ENCODE measurements at regions not wholly inside any gene's neighbourhood (a gene's known extent, or its start where the extent isn't known, plus 50 kb on each side); places are given as distances from the start of the nearest gene placed in this dataset.

DNA sequence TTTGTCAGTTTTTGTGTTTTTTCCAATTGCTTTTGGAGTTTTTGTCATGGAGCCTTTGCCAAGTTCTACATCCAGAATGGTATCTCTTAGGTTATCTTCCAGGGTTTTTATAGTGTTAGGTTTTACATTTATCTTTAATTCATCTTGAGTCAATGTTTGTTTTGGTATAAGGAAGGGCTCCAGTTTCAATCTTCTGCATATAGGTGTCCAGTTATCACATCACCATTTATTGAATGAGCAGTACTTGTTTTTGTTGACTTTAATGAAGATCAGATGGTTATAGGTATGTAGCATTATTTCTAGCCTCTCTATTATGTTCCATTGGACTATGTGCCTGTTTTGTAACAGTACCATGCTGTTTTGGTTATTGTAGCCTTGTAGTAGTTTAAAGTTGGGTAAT, 1233.1 kb downstream of the PLA2G4A start:
- Mint-ChIP-seq H3K36me3 (ENCODE audit: low read depth) (no peaks in the 10 kb centered on the region), H3K9me3 (peaks cover 27% of the 10 kb centered on the region), H3K27me3 (no peaks in the 10 kb centered on the region), H3K4me3 (no peak overlapping the region), H3K27ac (no peak overlapping the region), H3K4me1 (ENCODE audit: low read depth) (no peaks in the 10 kb centered on the region)
- Histone ChIP-seq H3K36me3 (ENCODE audit: insufficient read depth, low read length) (no peaks in the 10 kb centered on the region), H3K4me1 (ENCODE audit: insufficient read depth, low read length) (no peaks in the 10 kb centered on the region), H3K9me3 (ENCODE audit: control insufficient read depth in 1 of 2, insufficient read depth in 1 of 2, low read length in 2 of 2) (peaks cover 0 to 5% of the 10 kb centered on the region in 2 experiments), H3K27ac (ENCODE audit: low read depth in 1 of 2, low read length in 2 of 2) (no peak overlapping the region), H3K27me3 (ENCODE audit: control insufficient read depth in 1 of 2, insufficient read depth in 2 of 2, low read length in 2 of 2) (no peaks in the 10 kb centered on the region), H3K4me3 (ENCODE audit: low read length) (no peak overlapping the region)
- POLR2A ChIA-PET: no interaction called here
- CTCF ChIA-PET: no interaction called here
- DNase-seq (no peak), ATAC-seq (ENCODE audit: poor library complexity) (no peak)
- TF ChIP-seq, protein P1, sequence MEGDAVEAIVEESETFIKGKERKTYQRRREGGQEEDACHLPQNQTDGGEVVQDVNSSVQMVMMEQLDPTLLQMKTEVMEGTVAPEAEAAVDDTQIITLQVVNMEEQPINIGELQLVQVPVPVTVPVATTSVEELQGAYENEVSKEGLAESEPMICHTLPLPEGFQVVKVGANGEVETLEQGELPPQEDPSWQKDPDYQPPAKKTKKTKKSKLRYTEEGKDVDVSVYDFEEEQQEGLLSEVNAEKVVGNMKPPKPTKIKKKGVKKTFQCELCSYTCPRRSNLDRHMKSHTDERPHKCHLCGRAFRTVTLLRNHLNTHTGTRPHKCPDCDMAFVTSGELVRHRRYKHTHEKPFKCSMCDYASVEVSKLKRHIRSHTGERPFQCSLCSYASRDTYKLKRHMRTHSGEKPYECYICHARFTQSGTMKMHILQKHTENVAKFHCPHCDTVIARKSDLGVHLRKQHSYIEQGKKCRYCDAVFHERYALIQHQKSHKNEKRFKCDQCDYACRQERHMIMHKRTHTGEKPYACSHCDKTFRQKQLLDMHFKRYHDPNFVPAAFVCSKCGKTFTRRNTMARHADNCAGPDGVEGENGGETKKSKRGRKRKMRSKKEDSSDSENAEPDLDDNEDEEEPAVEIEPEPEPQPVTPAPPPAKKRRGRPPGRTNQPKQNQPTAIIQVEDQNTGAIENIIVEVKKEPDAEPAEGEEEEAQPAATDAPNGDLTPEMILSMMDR (IDR thresholded peaks at IDR 0.05): no peak
- intact Hi-C loops (cut with DNase I, micrococcal nuclease): no loop called here

DNA sequence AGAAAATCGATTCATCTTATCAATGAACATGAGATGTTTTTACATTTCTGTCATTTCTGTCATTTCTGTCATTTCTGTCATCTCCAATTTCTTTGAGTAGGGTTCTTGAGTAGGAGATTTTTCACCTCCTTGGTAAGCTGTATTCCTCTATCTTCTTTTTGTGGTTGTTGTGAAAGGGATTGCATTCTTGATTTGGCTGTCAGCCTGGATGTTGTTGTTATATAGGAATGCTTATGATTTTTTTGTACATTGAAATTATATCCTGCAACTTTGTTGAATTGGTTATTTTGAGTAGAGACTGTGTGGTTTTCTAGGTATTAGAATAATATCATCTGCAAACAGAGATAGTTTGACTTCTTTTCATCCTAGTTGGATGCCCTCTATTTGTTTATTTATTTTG, 1233.7 kb downstream of the PLA2G4A start:
- H3K4me1 ChIP-seq (ENCODE audit: insufficient read depth, low read length): no peaks in the 10 kb centered on the region
- H3K36me3 Mint-ChIP-seq (ENCODE audit: low read depth): no peaks in the 10 kb centered on the region
- POLR2A ChIA-PET: no interaction called here

GRCh38 chr1:188065917-188066316, 1237.2 kb downstream of the PLA2G4A start:
- Mint-ChIP-seq H3K4me3 (no peak overlapping the region), H3K36me3 (ENCODE audit: low read depth) (no peaks in the 10 kb centered on the region), H3K4me1 (ENCODE audit: low read depth) (no peaks in the 10 kb centered on the region), H3K27ac (no peak overlapping the region), H3K27me3 (no peaks in the 10 kb centered on the region), H3K9me3 (peaks cover 23% of the 10 kb centered on the region)
- CTCF ChIA-PET: no interaction called here
- no peaks in the 10 kb centered on the region for H3K36me3 ChIP-seq (ENCODE audit: insufficient read depth, low read length)
- TF ChIP-seq, protein P1 (IDR thresholded peaks at IDR 0.05): no peak
- no peak overlapping the region for H3K4me3 ChIP-seq (ENCODE audit: low read length)
- POLR2A ChIA-PET: no interaction called here
- H3K9me3 ChIP-seq (ENCODE audit: control insufficient read depth in 1 of 2, insufficient read depth in 1 of 2, low read length in 2 of 2): peaks cover 6 to 8% of the 10 kb centered on the region in 2 experiments
- no peak for DNase-seq
- ATAC-seq (ENCODE audit: poor library complexity): no peak
- H3K27ac ChIP-seq (ENCODE audit: low read depth in 1 of 2, low read length in 2 of 2): no peak overlapping the region
- H3K4me1 ChIP-seq (ENCODE audit: insufficient read depth, low read length): no peaks in the 10 kb centered on the region
- intact Hi-C loops (cut with DNase I, micrococcal nuclease): no loop called here
- no peaks in the 10 kb centered on the region for H3K27me3 ChIP-seq (ENCODE audit: control insufficient read depth in 1 of 2, insufficient read depth in 2 of 2, low read length in 2 of 2)

More for the DNA sequence above, 1233.7 kb downstream of the PLA2G4A start:
- no peaks in the 10 kb centered on the region for H3K36me3 ChIP-seq (ENCODE audit: insufficient read depth, low read length)
- H3K9me3 ChIP-seq (ENCODE audit: control insufficient read depth in 1 of 2, insufficient read depth in 1 of 2, low read length in 2 of 2): peaks cover 3 to 7% of the 10 kb centered on the region in 2 experiments
- no peak overlapping the region for H3K27ac ChIP-seq (ENCODE audit: low read depth in 1 of 2, low read length in 2 of 2)
- no peaks in the 10 kb centered on the region for H3K4me1 Mint-ChIP-seq (ENCODE audit: low read depth)
- no peak overlapping the region for H3K4me3 ChIP-seq (ENCODE audit: low read length)
- CTCF ChIA-PET: no interaction called here
- intact Hi-C loops (cut with DNase I, micrococcal nuclease): no loop called here
- no peaks in the 10 kb centered on the region for H3K27me3 ChIP-seq (ENCODE audit: control insufficient read depth in 1 of 2, insufficient read depth in 2 of 2, low read length in 2 of 2)
- H3K27me3 Mint-ChIP-seq: no peaks in the 10 kb centered on the region
- H3K9me3 Mint-ChIP-seq: peaks cover 27% of the 10 kb centered on the region
- DNase-seq (no peak), ATAC-seq (ENCODE audit: poor library complexity) (no peak)
- TF ChIP-seq, protein P1 (IDR thresholded peaks at IDR 0.05): no peak
- H3K4me3 Mint-ChIP-seq: no peak overlapping the region
- H3K27ac Mint-ChIP-seq: no peak overlapping the region
